Left cardiac atrium (tissue), 4 donors: ENCODE measurements at regions not wholly inside any gene's neighbourhood (a gene's known extent, or its start where the extent isn't known, plus 50 kb on each side); places are given as distances from the start of the nearest gene placed in this dataset.
"Not testable (repeated sequence)": the region's sequence is repeated elsewhere in the genome, so short reads cannot be mapped to it uniquely, and the experiment has no call there.

Source experiments
- ATAC-seq, 2 donors: fragments of 200-7000 bp; cut with Tn5 transposase; one replicate each; pipeline ENCODE4 v1.9.1; 2020; ENCODE audit warnings: mild to moderate bottlenecking in 2 of 2, moderate library complexity in 2 of 2
- DNase-seq: peaks from one replicate; pipeline ENCODE4 v3.0.0-alpha.2; 2020
- intact Hi-C, 2 donors: fragments of 100-400 bp; cut with DNase I; formaldehyde crosslinking; loops; one replicate each; pipeline versions ENCODE4 v1.14.1 to v1.15.1; 2022 to 2023
- donor health status: DM: no; HTN: yes; CAD: no.
- donor health status: DM: no; HTN: yes; CAD: no; lungs with severe emphysema.
- donor health status: DM: yes; HTN: yes; CAD: no.
- donor health status: Dilated cardiomyopathy.

- ATAC-seq = peak; percentile 94
- DNase-seq, intact Hi-C loops: not testable (repeated sequence)
These were observed 273.5 kb upstream of the PLGLB1 start for GRCh38 chr2:87295135-87295534.

DNA sequence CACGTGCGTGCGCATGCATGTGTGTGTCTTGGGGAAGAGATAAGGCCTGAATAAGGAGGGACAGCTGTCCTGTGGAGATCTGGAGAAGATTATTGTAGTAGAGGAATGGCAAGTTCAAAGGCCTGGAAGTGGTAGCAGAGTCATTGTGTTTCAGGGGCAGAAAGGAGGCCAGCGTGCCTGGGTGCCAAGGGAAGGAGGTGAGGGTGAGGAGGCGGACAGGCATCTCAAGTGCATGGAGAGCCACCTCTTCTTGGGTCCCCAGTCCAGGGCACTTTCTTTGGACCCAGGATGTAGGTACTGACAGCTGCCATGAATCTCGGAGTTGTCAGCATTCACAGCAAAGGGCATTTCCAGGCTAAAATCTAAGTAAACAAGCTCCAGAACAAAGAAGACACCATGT lies 279.7 kb upstream of the PLGLB1 start:
- DNase-seq, intact Hi-C loops, ATAC-seq: not testable (repeated sequence)

DNA sequence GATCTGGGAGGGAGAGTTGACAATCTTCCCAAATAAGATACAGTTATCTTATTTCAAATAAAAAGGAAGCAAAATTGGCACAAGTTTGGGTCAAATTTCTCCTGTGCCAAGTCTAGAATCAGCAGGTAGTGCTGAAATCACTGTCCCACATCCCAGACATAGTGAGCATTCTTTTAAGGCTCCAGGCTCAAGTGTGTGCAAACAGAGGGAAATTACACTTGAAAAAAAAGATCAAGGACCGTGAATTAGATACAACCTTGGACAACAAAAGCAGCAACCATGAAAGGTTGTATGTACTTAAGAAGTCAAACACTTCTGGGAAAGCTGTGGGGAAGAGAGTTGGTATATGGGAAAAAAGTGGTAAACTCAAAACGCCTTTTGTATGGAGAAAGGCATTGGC lies 280.2 kb upstream of the PLGLB1 start:
- ATAC-seq, intact Hi-C loops, DNase-seq: not testable (repeated sequence)

DNA sequence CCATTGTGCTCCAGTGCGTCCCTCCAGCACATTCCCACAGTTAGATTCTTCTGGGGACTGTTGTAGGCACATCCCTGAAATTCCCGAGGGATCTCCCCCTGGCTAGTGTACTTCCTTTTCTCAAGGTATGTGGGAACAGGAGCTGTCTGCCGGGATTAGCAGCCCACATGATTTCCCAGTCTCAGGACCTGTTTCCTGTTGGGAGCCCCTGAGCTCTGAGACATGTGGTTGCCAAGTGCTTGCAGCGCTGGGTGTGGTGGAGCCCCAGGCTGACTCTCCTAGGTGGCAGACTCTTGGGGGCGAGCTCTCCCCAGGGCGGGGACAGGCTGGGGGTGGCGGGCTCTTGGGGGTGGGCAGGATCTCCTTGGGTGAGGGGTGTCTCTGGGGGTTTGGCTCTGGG lies 287.0 kb upstream of the PLGLB1 start:
- DNase-seq, intact Hi-C loops: not testable (repeated sequence)
- peak; percentile 41 to 51 for ATAC-seq

- intact Hi-C loops, DNase-seq, ATAC-seq: not testable (repeated sequence)
These were observed 288.1 kb upstream of the PLGLB1 start for GRCh38 chr2:87309785-87310184.

DNA sequence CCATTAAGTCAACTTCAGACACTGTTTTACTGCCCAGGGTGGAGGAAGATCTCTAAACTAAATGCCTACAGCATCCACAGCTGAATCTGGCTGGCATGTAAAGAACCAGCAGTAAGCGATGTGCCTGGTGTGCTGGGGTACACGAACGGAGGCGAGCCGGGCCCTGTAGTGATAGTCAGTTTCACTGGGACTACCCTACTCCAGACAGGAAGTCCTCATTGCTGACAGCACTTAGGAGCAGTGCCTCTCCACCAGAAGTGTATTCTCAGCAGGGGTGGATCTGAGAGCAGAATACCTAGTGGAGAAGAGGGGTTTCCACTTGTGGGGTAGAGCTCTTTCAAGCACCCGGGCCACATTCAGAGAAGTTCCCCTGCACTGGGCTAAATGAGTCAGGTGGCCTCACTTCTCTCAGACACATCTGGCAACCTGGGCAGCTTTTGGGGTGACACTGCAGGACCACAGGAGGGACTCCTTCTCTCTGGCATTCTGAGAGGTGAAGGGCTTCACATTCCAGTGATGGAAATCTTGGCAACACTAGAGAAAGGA lies 290.3 kb upstream of the PLGLB1 start:
- ATAC-seq, intact Hi-C loops, DNase-seq: not testable (repeated sequence)

DNA sequence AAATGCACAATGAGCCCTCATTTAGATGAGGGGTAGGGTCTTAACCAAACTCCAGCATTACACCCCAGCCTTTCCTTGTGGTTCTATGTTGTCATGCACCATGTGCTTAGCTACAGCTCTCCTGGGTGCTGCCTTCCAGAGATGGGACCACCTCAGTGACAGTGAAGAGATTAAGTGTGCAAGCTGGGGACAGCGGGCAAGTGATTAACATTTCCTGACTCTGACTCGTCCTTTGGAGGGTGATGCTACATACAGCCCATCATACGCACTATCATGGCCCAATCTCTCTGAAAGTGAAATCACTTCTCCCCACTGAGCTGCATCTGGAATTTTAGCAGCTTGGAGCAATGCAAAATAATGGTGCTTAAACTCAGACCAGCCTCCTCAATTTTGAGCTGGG lies 293.0 kb upstream of the PLGLB1 start:
- intact Hi-C loops, ATAC-seq, DNase-seq: not testable (repeated sequence)

GRCh38 chr2:87315183-87315902 lies 293.7 kb upstream of the PLGLB1 start:
- DNase-seq, intact Hi-C loops: not testable (repeated sequence)
- ATAC-seq = peak; percentile 15 to 56

GRCh38 chr2:87317193-87317592 lies 295.5 kb upstream of the PLGLB1 start:
- ATAC-seq, intact Hi-C loops, DNase-seq: not testable (repeated sequence)

GRCh38 chr2:87318814-87319491 lies 297.3 kb upstream of the PLGLB1 start:
- ATAC-seq = peak in 1 of 2 donors; percentile 74
- DNase-seq, intact Hi-C loops: not testable (repeated sequence)

- ATAC-seq, intact Hi-C loops, DNase-seq: not testable (repeated sequence)
These were observed 298.1 kb upstream of the PLGLB1 start for GRCh38 chr2:87319705-87320104.

DNA sequence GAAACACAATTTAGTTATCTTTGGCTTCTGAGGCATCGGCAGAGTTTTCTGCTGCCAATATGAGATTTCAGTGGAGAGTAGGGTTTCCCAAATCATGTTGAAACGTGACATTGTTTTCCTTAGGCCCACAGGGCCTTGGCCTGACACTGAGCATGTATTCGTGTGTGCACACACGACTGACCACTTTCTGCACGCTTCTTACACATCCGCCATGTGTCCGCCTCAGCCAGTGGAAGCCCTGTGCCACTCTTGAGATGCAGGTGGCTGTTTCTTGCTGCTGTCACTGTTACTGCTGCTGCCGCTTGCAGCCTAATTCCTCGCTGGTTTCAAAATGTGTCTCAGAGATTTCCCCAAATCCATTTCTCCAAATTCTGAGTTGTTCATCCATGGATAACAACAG lies 299.6 kb upstream of the PLGLB1 start:
- intact Hi-C loops, DNase-seq, ATAC-seq: not testable (repeated sequence)

DNA sequence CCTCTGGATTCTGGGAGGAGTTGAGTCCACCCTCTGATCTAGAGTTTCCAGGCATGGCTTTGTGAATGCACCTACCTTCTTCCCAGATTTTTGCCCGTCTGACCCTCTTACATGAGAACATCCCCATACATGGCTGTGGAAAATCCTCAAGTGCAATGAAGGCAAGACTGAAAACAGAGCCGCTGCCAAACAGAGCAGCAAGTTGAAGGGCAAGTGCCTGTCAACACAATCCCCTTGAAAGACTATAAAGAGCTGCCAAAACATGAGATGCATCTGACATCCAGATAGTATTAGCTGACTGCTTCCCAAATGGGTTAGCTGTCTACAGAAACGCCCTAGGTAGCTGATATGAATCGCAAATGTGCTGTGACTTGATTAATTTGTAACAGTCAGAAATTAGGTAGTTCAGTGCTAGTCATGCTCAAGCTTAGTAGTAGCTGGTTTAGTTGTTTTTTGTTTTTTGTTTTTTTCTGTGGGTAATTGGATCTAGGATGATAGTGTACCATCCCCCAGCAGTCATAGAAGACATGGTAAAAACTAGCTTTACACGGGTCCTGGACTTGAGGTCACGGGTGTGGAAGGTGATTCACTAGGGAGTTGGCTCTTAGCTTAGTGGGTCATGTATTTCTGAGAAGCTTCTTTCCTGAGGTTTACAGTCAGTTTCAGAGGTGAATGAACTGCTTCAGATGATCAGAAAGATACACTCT lies 302.8 kb upstream of the PLGLB1 start:
- peak; percentile 54 to 86 for ATAC-seq
- intact Hi-C loops, DNase-seq: not testable (repeated sequence)

GRCh38 chr2:87325042-87325910 lies 303.6 kb upstream of the PLGLB1 start:
- ATAC-seq = peak in 1 of 2 donors; percentile 79
- DNase-seq, intact Hi-C loops: not testable (repeated sequence)

- DNase-seq = not testable (repeated sequence)
These were observed 304.3 kb upstream of the PLGLB1 start for GRCh38 chr2:87325911-87326294.

DNA sequence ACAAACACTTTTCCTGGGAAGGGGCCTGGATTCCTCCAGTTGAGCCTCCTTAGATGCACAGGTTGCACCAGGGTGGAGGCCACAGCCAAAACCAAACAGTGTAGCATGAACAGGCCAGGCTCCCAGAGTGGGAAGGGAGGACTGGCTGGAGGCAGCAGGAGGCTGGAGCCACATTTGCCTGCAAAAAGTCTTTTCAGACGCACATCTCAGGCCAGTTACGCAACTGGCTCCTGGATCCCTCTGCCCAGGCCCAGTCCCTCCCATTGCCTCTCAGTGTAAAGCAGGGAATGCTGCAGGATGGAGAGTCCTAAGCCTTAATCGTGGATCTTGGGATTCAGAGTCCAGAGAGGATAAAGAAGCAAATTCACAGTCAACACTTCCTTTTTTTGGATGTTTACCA lies 305.1 kb upstream of the PLGLB1 start:
- DNase-seq, ATAC-seq, intact Hi-C loops: not testable (repeated sequence)

More at GRCh38 chr2:87325911-87326294, 304.3 kb upstream of the PLGLB1 start:
- ATAC-seq, intact Hi-C loops: not testable (repeated sequence)

DNA sequence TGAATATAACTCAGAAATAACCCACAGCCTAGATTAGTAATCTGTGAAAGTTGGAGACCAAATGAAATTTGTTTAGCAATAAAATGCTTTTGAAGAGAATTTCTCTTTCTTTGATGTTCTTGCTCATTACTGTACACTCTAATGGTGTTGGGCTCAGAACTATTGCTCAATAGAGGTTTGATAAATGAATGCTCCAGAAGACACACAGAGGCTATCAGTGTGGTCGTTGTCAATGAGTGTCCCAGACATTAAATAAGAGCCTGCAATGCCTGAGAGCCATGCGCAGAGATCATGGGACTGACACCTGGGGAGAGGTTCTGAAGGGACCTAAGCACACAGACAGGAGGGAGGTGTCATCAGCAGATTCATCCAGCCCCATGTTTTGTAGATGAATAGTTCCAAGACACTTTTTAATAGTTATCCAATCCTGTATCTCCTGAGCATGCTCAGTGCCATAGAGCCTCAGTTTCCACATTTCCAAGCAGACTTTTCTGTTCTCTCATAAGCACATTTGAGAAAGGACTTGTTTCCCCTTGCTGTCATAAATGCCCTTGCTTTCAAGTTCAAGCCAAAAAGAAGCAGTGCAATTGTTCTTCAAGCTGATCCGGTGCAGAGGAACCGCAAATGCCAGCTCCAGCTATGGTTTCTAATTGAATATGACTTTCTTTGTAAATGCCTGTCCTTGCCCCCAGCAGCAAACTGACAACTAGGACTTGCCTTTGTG lies 306.2 kb upstream of the PLGLB1 start:
- intact Hi-C loops, ATAC-seq, DNase-seq: not testable (repeated sequence)

GRCh38 chr2:87329529-87329928 lies 307.9 kb upstream of the PLGLB1 start:
- ATAC-seq, DNase-seq, intact Hi-C loops: not testable (repeated sequence)
